ENCODE measurements at regions not wholly inside any gene's neighbourhood (a gene's known extent, or its start where the extent isn't known, plus 50 kb on each side); places are given as distances from the start of the nearest gene placed in this dataset.

DNA sequence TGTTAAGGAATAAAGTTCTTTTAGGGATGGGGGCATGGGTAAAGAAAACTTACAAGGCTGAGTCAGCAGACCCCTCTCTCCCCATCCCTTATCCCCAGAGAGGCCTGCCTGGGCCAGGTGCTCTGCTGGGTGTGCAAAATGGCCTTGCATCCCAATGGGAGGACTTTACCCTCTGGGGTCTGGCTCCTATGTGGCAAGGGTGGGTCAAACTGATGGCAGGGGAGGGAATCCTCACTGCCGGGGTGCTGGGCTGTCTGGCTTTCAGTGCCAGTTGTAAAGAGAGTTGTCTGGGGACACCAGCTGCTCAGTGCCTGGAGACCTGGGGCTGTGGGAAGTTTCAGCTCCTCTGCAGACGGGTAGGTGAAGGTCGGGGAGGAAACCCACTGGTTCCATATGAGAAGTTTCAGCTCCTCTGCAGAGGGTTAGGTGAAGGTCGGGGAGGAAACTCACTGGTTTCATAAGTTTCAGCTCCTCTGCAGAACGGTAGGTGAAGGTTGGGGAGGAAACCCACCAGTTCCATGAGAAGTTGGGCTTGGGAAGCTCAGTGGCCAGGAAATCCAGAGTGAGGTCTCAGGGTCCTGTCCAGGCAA, 127.2 kb upstream of the PODXL start:
- no peak for FAIRE-seq
- Histone ChIP-seq H4K20me1 (replicated peaks; ENCODE audit: control insufficient read depth, insufficient read depth, low read length) (peaks cover 1% of the 10 kb centered on the region; the same call in 1 of the 2 replicates), H3K4me1 (replicated peaks in 1 of 2; ENCODE audit: control insufficient read depth in 2 of 2, insufficient read depth in 2 of 2, low read length in 2 of 2) (no peaks in the 10 kb centered on the region), H3K79me2 (ENCODE audit: control insufficient read depth, insufficient read depth, low read length) (no peaks in the 10 kb centered on the region), H3K4me2 (ENCODE audit: insufficient read depth, low read length) (no peak overlapping the region), H3K9me3 (replicated peaks; ENCODE audit: control insufficient read depth, insufficient read depth, low read depth, low read length) (no peaks in the 10 kb centered on the region), H3K9me1 (ENCODE audit: control insufficient read depth, insufficient read depth, low read length) (no peaks in the 10 kb centered on the region), H2AFZ (ENCODE audit: low read depth, low read length) (no peak overlapping the region), H3K4me3 (no peak overlapping the region), H3K9ac (ENCODE audit: insufficient read depth in 1 of 2, low read depth in 2 of 2, low read length in 2 of 2) (no peak overlapping the region), H3K27me3 (ENCODE audit: control insufficient read depth in 2 of 2, insufficient read depth in 2 of 2, low read length in 2 of 2) (peaks cover 6 to 25% of the 10 kb centered on the region in 2 experiments; a peak in 4 of 5 replicates), H3K36me3 (ENCODE audit: control insufficient read depth, insufficient read depth, low read length) (no peaks in the 10 kb centered on the region), H3K27ac (ENCODE audit: extremely low read depth, low read depth, low read length) (no peak overlapping the region)
- intact Hi-C loops (cut with micrococcal nuclease) = loop anchor here (10.0 kb wide), 1 partner anchor 1541 kb away; no protein-coding TSS in a partner anchor
- in situ Hi-C loops (cut with MboI) = loop anchor here (10.0 kb wide), 1 partner anchor 371 kb away; no protein-coding TSS in a partner anchor
- WGBS (ENCODE audit: insufficient coverage, low coverage, missing lambda C conversion rate) = 0% methylated on average over 5 of the region's 5 CpGs
- ChIA-PET POLR2A (interaction anchor here (1.3 kb wide), 1 partner anchor 11 kb away, joined by 4 read pairs; no protein-coding TSS in a partner anchor), CTCF (ENCODE audit: low intra/inter-chr PET ratio) (no interaction called here)
- no peak for ATAC-seq
- DNase-seq (ENCODE audit: extremely low read depth in 1 of 4, low spot score in 3 of 4) = no peak
- no peak for TF ChIP-seq HIVEP1 (CRISPR knock-in tag; IDR thresholded peaks at IDR 0.05)
- TF ChIP-seq SIN3A (IDR thresholded peaks at IDR 0.05; ENCODE audit: borderline replicate concordance in 2 of 2, control insufficient read depth in 1 of 2, low read depth in 2 of 2, low read length in 2 of 2) = no peak
- TF ChIP-seq C11orf30 (IDR thresholded peaks at IDR 0.05; ENCODE audit: low read depth) = no peak
- BruUV-seq (replicated peaks) = no TSS peak

DNA sequence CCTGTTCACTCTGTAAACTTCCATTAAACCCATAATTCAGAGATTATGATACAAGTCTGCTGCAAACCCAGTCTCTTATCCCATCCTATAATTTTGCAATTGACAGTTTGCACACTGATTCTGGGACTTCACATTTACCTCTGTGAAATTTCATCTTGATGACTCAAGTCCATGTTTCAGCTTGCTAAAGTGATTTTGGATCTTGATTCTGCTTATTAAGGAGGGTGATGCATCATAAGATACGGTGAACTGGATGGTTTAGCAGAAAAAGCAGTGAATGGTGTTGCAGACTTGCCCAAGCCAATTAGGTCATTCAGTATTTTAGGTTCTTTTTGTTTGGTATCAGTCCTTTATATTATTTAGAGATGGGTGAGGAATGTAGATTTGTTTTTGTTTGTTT, 125.5 kb upstream of the PODXL start:
- Histone ChIP-seq H3K9ac (ENCODE audit: insufficient read depth in 1 of 2, low read depth in 2 of 2, low read length in 2 of 2) (no peak overlapping the region), H2AFZ (ENCODE audit: low read depth, low read length) (no peak overlapping the region), H4K20me1 (replicated peaks; ENCODE audit: control insufficient read depth, insufficient read depth, low read length) (no peaks in the 10 kb centered on the region; the same call in 1 of the 2 replicates), H3K27ac (ENCODE audit: extremely low read depth, low read depth, low read length) (no peak overlapping the region), H3K9me1 (ENCODE audit: control insufficient read depth, insufficient read depth, low read length) (no peaks in the 10 kb centered on the region), H3K36me3 (ENCODE audit: control insufficient read depth, insufficient read depth, low read length) (no peaks in the 10 kb centered on the region), H3K79me2 (ENCODE audit: control insufficient read depth, insufficient read depth, low read length) (no peaks in the 10 kb centered on the region), H3K4me3 (no peak overlapping the region), H3K4me1 (replicated peaks in 1 of 2; ENCODE audit: control insufficient read depth in 2 of 2, insufficient read depth in 2 of 2, low read length in 2 of 2) (no peaks in the 10 kb centered on the region), H3K27me3 (ENCODE audit: control insufficient read depth in 2 of 2, insufficient read depth in 2 of 2, low read length in 2 of 2) (peaks cover 2 to 11% of the 10 kb centered on the region in 2 experiments; a peak in 4 of 5 replicates), H3K4me2 (ENCODE audit: insufficient read depth, low read length) (no peak overlapping the region), H3K9me3 (replicated peaks; ENCODE audit: control insufficient read depth, insufficient read depth, low read depth, low read length) (no peaks in the 10 kb centered on the region)
- ChIA-PET CTCF (ENCODE audit: low intra/inter-chr PET ratio) (no interaction called here), POLR2A (interaction anchor here (1.3 kb wide), 1 partner anchor 13 kb away, joined by 4 read pairs; no protein-coding TSS in a partner anchor)
- no TSS peak for BruUV-seq (replicated peaks)
- ATAC-seq (no peak), DNase-seq (ENCODE audit: extremely low read depth in 1 of 4, low spot score in 3 of 4) (no peak), FAIRE-seq (no peak)
- in situ Hi-C loops (cut with MboI) = loop anchor here (10.0 kb wide), 1 partner anchor 373 kb away; no protein-coding TSS in a partner anchor
- 0% methylated on average over 1 of the region's 1 CpG for WGBS (ENCODE audit: insufficient coverage, low coverage, missing lambda C conversion rate)
- intact Hi-C loops (cut with micrococcal nuclease) = loop anchor here (10.0 kb wide), 1 partner anchor 1543 kb away; no protein-coding TSS in a partner anchor
- TF ChIP-seq SP1 (CRISPR knock-in tag; IDR thresholded peaks at IDR 0.05) = no peak
- no peak for TF ChIP-seq RFX5 (IDR thresholded peaks at IDR 0.05; ENCODE audit: low read depth, low read length)
- TF ChIP-seq SNIP1 (IDR thresholded peaks at IDR 0.05; ENCODE audit: low read depth) = no peak
- TF ChIP-seq ZNF174 (CRISPR knock-in tag; IDR thresholded peaks at IDR 0.05) = no peak
- TF ChIP-seq TRIM25 (IDR thresholded peaks at IDR 0.05; ENCODE audit: borderline replicate concordance) = no peak
- TF ChIP-seq OTX1 (CRISPR knock-in tag; IDR thresholded peaks at IDR 0.05) = no peak
- TF ChIP-seq ZNF780A (CRISPR knock-in tag; IDR thresholded peaks at IDR 0.05) = no peak
- no peak for TF ChIP-seq TCF7L2 (IDR thresholded peaks at IDR 0.05; ENCODE audit: low read depth, low read length)
- no peak for TF ChIP-seq ZC3H8 (IDR thresholded peaks at IDR 0.05)
